ENCODE measurements at regions not wholly inside any gene's neighbourhood (a gene's known extent, or its start where the extent isn't known, plus 50 kb on each side); places are given as distances from the start of the nearest gene placed in this dataset.

GRCh38 chr7:46488607-46489006 lies 567.5 kb upstream of the IGFBP3 start:
- Mint-ChIP-seq H3K9me3 (peaks cover 2% of the 10 kb centered on the region), H3K4me3 (no peak overlapping the region), H3K27ac (no peak overlapping the region), H3K36me3 (no peaks in the 10 kb centered on the region), H3K4me1 (peaks cover 8% of the 10 kb centered on the region), H3K27me3 (ENCODE audit: insufficient read depth, low read depth) (peaks cover 9% of the 10 kb centered on the region)
- Histone ChIP-seq H3K27me3 (no peaks in the 10 kb centered on the region), H4K20me1 (ENCODE audit: low read depth) (no peaks in the 10 kb centered on the region), H3K79me2 (ENCODE audit: low read depth) (no peaks in the 10 kb centered on the region), H3K4me2 (no peak overlapping the region), H3K9me3 (ENCODE audit: low read depth) (no peaks in the 10 kb centered on the region), H3K4me3 (no peak overlapping the region), H2AFZ (replicated peaks) (no peak overlapping the region), H3K9ac (no peak overlapping the region), H3K36me3 (no peaks in the 10 kb centered on the region), H3K4me1 (no peaks in the 10 kb centered on the region), H3K27ac (no peak overlapping the region), H3F3A (ENCODE audit: low read depth) (no peaks in the 10 kb centered on the region)
- no peak for DNase-seq (ENCODE audit: low spot score)
- TF ChIP-seq, protein P1, sequence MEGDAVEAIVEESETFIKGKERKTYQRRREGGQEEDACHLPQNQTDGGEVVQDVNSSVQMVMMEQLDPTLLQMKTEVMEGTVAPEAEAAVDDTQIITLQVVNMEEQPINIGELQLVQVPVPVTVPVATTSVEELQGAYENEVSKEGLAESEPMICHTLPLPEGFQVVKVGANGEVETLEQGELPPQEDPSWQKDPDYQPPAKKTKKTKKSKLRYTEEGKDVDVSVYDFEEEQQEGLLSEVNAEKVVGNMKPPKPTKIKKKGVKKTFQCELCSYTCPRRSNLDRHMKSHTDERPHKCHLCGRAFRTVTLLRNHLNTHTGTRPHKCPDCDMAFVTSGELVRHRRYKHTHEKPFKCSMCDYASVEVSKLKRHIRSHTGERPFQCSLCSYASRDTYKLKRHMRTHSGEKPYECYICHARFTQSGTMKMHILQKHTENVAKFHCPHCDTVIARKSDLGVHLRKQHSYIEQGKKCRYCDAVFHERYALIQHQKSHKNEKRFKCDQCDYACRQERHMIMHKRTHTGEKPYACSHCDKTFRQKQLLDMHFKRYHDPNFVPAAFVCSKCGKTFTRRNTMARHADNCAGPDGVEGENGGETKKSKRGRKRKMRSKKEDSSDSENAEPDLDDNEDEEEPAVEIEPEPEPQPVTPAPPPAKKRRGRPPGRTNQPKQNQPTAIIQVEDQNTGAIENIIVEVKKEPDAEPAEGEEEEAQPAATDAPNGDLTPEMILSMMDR (IDR thresholded peaks at IDR 0.05): no peak
- TF ChIP-seq EZH2 (IDR thresholded peaks at IDR 0.05) (no peak), EZH2phosphoT487 (IDR thresholded peaks at IDR 0.05) (no peak)

DNA sequence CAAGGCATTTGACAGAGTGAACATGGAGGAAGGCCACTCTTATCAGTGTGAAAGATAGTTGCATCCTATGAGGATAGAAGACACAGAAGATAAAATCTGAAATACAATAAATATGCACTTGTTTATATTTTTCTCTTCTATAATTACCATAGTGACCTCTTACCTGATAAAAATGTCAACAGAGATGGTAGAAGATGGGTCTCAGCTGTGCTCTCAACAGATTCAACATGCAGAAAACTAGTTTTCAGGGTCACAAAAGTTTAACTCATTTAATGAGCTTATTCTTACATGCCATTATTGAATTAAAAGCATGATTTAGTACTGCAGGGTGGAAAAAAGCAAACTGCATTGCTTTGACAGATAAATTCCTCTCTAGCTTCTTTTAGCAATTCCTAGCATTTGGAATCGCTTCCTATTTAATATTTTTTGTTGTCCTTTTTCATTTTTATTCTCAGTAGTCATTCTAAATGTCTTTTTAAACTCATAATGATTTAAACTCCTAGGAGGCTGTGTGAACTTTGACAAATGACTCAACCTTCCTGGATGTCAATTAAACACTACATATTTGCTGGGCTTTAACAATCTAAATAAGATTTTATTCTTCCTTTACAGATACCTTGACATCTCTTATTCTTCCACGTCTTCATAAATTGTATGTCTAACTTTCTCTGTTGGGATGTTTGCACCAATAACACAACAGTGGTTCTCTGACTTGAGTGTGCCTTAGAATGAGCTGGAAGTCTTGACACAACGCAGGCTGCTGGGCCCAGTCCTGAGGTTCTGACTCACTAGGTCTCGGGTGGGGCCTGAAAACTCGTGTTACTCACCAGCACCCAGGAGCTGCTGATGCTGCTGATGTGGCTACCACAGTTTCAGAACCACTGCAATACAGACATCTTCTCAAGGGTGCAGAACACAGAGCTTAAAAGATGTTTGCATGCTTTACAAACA lies 565.5 kb upstream of the IGFBP3 start:
- H3K27me3 Mint-ChIP-seq (ENCODE audit: insufficient read depth, low read depth): peaks cover 9% of the 10 kb centered on the region
- H3K4me3 Mint-ChIP-seq: no peak overlapping the region
- Histone ChIP-seq H3K9me3 (ENCODE audit: low read depth) (no peaks in the 10 kb centered on the region), H3K27ac (no peak overlapping the region), H3K36me3 (no peaks in the 10 kb centered on the region), H3K27me3 (no peaks in the 10 kb centered on the region), H4K20me1 (ENCODE audit: low read depth) (no peaks in the 10 kb centered on the region), H2AFZ (replicated peaks) (no peak overlapping the region), H3F3A (ENCODE audit: low read depth) (no peaks in the 10 kb centered on the region), H3K79me2 (ENCODE audit: low read depth) (no peaks in the 10 kb centered on the region), H3K4me3 (no peak overlapping the region), H3K4me2 (no peak overlapping the region), H3K9ac (no peak overlapping the region), H3K4me1 (no peaks in the 10 kb centered on the region)
- H3K36me3 Mint-ChIP-seq: no peaks in the 10 kb centered on the region
- peaks cover 11% of the 10 kb centered on the region for H3K4me1 Mint-ChIP-seq
- peaks cover 5% of the 10 kb centered on the region for H3K9me3 Mint-ChIP-seq
- no peak for TF ChIP-seq EZH2 (IDR thresholded peaks at IDR 0.05)
- no peak for TF ChIP-seq EZH2phosphoT487 (IDR thresholded peaks at IDR 0.05)
- TF ChIP-seq, protein P1 (IDR thresholded peaks at IDR 0.05): no peak
- H3K27ac Mint-ChIP-seq: no peak overlapping the region
- DNase-seq (ENCODE audit: low spot score): no peak

GRCh38 chr7:46485481-46486065 lies 564.5 kb upstream of the IGFBP3 start:
- Histone ChIP-seq H3K27me3 (no peaks in the 10 kb centered on the region), H3K9me3 (ENCODE audit: low read depth) (no peaks in the 10 kb centered on the region), H4K20me1 (ENCODE audit: low read depth) (no peaks in the 10 kb centered on the region), H2AFZ (replicated peaks) (no peak overlapping the region), H3K4me3 (no peak overlapping the region), H3K36me3 (no peaks in the 10 kb centered on the region), H3F3A (ENCODE audit: low read depth) (no peaks in the 10 kb centered on the region), H3K4me2 (no peak overlapping the region), H3K27ac (no peak overlapping the region), H3K79me2 (ENCODE audit: low read depth) (no peaks in the 10 kb centered on the region), H3K9ac (no peak overlapping the region), H3K4me1 (no peaks in the 10 kb centered on the region)
- no peak overlapping the region for H3K27ac Mint-ChIP-seq
- no peak overlapping the region for H3K4me3 Mint-ChIP-seq
- H3K9me3 Mint-ChIP-seq: peaks cover 7% of the 10 kb centered on the region
- H3K27me3 Mint-ChIP-seq (ENCODE audit: insufficient read depth, low read depth): peaks cover 9% of the 10 kb centered on the region
- H3K36me3 Mint-ChIP-seq: no peaks in the 10 kb centered on the region
- H3K4me1 Mint-ChIP-seq: peaks cover 11% of the 10 kb centered on the region
- TF ChIP-seq EZH2phosphoT487 (IDR thresholded peaks at IDR 0.05): no peak
- no peak for TF ChIP-seq EZH2 (IDR thresholded peaks at IDR 0.05)
- TF ChIP-seq, protein P1 (IDR thresholded peaks at IDR 0.05): no peak
- DNase-seq (ENCODE audit: low spot score): no peak
